Kidney tubule cell (primary cell): ENCODE measurements at regions not wholly inside any gene's neighbourhood (a gene's known extent, or its start where the extent isn't known, plus 50 kb on each side); places are given as distances from the start of the nearest gene placed in this dataset.

Experiments
- DNase-seq: peaks from one replicate; pipeline ENCODE4 v3.0.0-alpha.2; 2018; ENCODE audit warnings: low spot score

- DNase-seq = no peak
Measured at GRCh38 chr1:82948386-82948785, 1050.5 kb downstream of the TTLL7 start.

- no peak for DNase-seq
Measured at GRCh38 chr1:82947278-82947677, 1051.7 kb downstream of the TTLL7 start.

- DNase-seq = no peak
Measured at GRCh38 chr1:82946096-82946605, 1052.8 kb downstream of the TTLL7 start.

GRCh38 chr1:82944822-82945221 lies 1054.1 kb downstream of the TTLL7 start:
- DNase-seq = no peak

- peak; percentile 47 for DNase-seq
Measured at GRCh38 chr1:82934074-82934473, 1064.9 kb downstream of the TTLL7 start.

GRCh38 chr1:82932727-82933126 lies 1066.2 kb downstream of the TTLL7 start:
- no peak for DNase-seq

GRCh38 chr1:82932207-82932606 lies 1066.7 kb downstream of the TTLL7 start:
- no peak for DNase-seq

- DNase-seq = peak; percentile 9
Measured at GRCh38 chr1:82931006-82931405, 1067.9 kb downstream of the TTLL7 start.

GRCh38 chr1:82927753-82928152 lies 1071.2 kb downstream of the TTLL7 start:
- no peak for DNase-seq

- DNase-seq = no peak
Measured at GRCh38 chr1:82924666-82925065, 1074.3 kb downstream of the TTLL7 start.

- no peak for DNase-seq
Measured at GRCh38 chr1:82923931-82924330, 1075.0 kb downstream of the TTLL7 start.

GRCh38 chr1:82921759-82922158 lies 1077.2 kb downstream of the TTLL7 start:
- no peak for DNase-seq

GRCh38 chr1:82920418-82921248 lies 1078.3 kb downstream of the TTLL7 start:
- peak; percentile 16 for DNase-seq

- DNase-seq = no peak
Measured at GRCh38 chr1:82919837-82920236, 1079.1 kb downstream of the TTLL7 start.

GRCh38 chr1:82907313-82907712 lies 1091.6 kb downstream of the TTLL7 start:
- DNase-seq = no peak

- DNase-seq = no peak
Measured at GRCh38 chr1:82903626-82904025, 1095.3 kb downstream of the TTLL7 start.

GRCh38 chr1:82901561-82901960 lies 1097.4 kb downstream of the TTLL7 start:
- no peak for DNase-seq

GRCh38 chr1:82901118-82901517 lies 1097.8 kb downstream of the TTLL7 start:
- DNase-seq = no peak

GRCh38 chr1:82899017-82899416 lies 1098.3 kb downstream of the ADGRL2 start:
- DNase-seq = no peak

GRCh38 chr1:82897549-82897948 lies 1096.8 kb downstream of the ADGRL2 start:
- no peak for DNase-seq

GRCh38 chr1:82896036-82896435 lies 1095.3 kb downstream of the ADGRL2 start:
- no peak for DNase-seq

- no peak for DNase-seq
Measured at GRCh38 chr1:82894635-82895034, 1093.9 kb downstream of the ADGRL2 start.

GRCh38 chr1:82893712-82894470 lies 1093.2 kb downstream of the ADGRL2 start:
- no peak for DNase-seq
